H9 (cell line): ENCODE measurements at regions not wholly inside any gene's neighbourhood (a gene's known extent, or its start where the extent isn't known, plus 50 kb on each side); places are given as distances from the start of the nearest gene placed in this dataset.

Experiments used
- DNase-seq: peaks from one replicate; pipeline ENCODE4 v3.0.0-alpha.2; 2017
- H2AFZ ChIP-seq: one replicate; pipeline ENCODE4 v1.6.1; 2013; ENCODE audit warnings: mild to moderate bottlenecking, low read length, control low read depth, moderate library complexity
- H2AK5ac ChIP-seq: 2 replicates; pipeline ENCODE4 v1.6.1; 2013; ENCODE audit warnings: low read length, control low read depth, mixed read lengths; ENCODE audit not compliant: insufficient read length
- H2BK120ac ChIP-seq: one replicate; pipeline ENCODE4 v1.6.1; 2013; ENCODE audit warnings: low read depth, mild to moderate bottlenecking, low read length, control low read depth, inconsistent platforms; ENCODE audit not compliant: poor library complexity, severe bottlenecking
- H2BK12ac ChIP-seq: 2 replicates; pipeline ENCODE4 v1.6.1; 2013; ENCODE audit warnings: low read length, control low read depth, mixed read lengths, low read depth; ENCODE audit not compliant: insufficient read length
- H2BK15ac ChIP-seq: 2 replicates; pipeline ENCODE4 v1.6.1; 2013; ENCODE audit warnings: low read depth, low read length, control low read depth
- H2BK20ac ChIP-seq: one replicate; pipeline ENCODE4 v1.6.1; 2013; ENCODE audit warnings: low read depth, mild to moderate bottlenecking, low read length, control low read depth, inconsistent platforms; ENCODE audit not compliant: poor library complexity, severe bottlenecking
- H2BK5ac ChIP-seq: 2 replicates; pipeline ENCODE4 v1.6.1; 2013; ENCODE audit warnings: low read length, control low read depth, mixed read lengths; ENCODE audit not compliant: insufficient read length
- H3K14ac ChIP-seq: 2 replicates; pipeline ENCODE4 v1.6.1; 2013; ENCODE audit warnings: low read length, control low read depth; ENCODE audit not compliant: insufficient read depth
- H3K18ac ChIP-seq: 2 replicates; pipeline ENCODE4 v1.6.1; 2013; ENCODE audit warnings: low read depth, mild to moderate bottlenecking, mixed read lengths, low read length, control low read depth; ENCODE audit not compliant: insufficient read length
- H3K23ac ChIP-seq: 2 replicates; pipeline ENCODE4 v1.6.1; 2013; ENCODE audit warnings: low read length, control low read depth, mixed read lengths, low read depth; ENCODE audit not compliant: insufficient read length
- H3K23me2 ChIP-seq: 2 replicates; pipeline ENCODE4 v1.6.1; 2013; ENCODE audit warnings: low read depth, mild to moderate bottlenecking, mixed read lengths, low read length, control low read depth; ENCODE audit not compliant: insufficient read length, poor library complexity, severe bottlenecking
- H3K27ac ChIP-seq: 2 replicates; pipeline ENCODE4 v1.5.1; 2013; ENCODE audit warnings: low read length, control low read depth, mixed read lengths, low read depth; ENCODE audit not compliant: insufficient read length
- H3K27me3 ChIP-seq: 2 replicates; pipeline ENCODE4 v1.6.1; 2013; ENCODE audit warnings: low read length, control low read depth, inconsistent platforms; ENCODE audit not compliant: insufficient read depth
- H3K4ac ChIP-seq: 2 replicates; pipeline ENCODE4 v1.6.1; 2013; ENCODE audit warnings: low read depth, mild to moderate bottlenecking, control low read depth, inconsistent platforms, low read length, moderate library complexity
- H3K4me1 ChIP-seq: 2 replicates; pipeline ENCODE4 v1.6.1; 2013; ENCODE audit warnings: low read length, control low read depth, inconsistent platforms; ENCODE audit not compliant: insufficient read depth
- H3K4me2 ChIP-seq: 2 replicates; pipeline ENCODE4 v1.6.1; 2013; ENCODE audit warnings: low read length, control low read depth, mixed read lengths; ENCODE audit not compliant: insufficient read length, insufficient read depth
- H3K56ac ChIP-seq: 2 replicates; pipeline ENCODE4 v1.6.1; 2013; ENCODE audit warnings: low read depth, mild to moderate bottlenecking, mixed read lengths, low read length, control low read depth; ENCODE audit not compliant: insufficient read length
- H3K79me1 ChIP-seq: 2 replicates; pipeline ENCODE4 v1.6.1; 2013; ENCODE audit warnings: low read depth, mild to moderate bottlenecking, moderate library complexity, low read length, control low read depth, inconsistent platforms; ENCODE audit not compliant: insufficient read depth, poor library complexity, severe bottlenecking
- H3K79me2 ChIP-seq: 2 replicates; pipeline ENCODE4 v1.6.1; 2013; ENCODE audit warnings: low read length, control low read depth, inconsistent platforms; ENCODE audit not compliant: insufficient read depth
- H3K9ac ChIP-seq: 2 replicates; pipeline ENCODE4 v1.6.1; 2013; ENCODE audit warnings: low read length, control low read depth, mixed read lengths; ENCODE audit not compliant: insufficient read length; ENCODE audit errors: extremely low read depth
- H3K9me3 ChIP-seq: one replicate; pipeline ENCODE4 v1.6.1; 2013; ENCODE audit warnings: low read depth, low read length, inconsistent platforms; ENCODE audit not compliant: control insufficient read depth
- H3T11ph ChIP-seq: one replicate; pipeline ENCODE4 v1.6.1; 2013; ENCODE audit warnings: mild to moderate bottlenecking, low read length, control low read depth, inconsistent platforms
- H4K20me1 ChIP-seq: one replicate; pipeline ENCODE4 v1.6.1; 2013; ENCODE audit not compliant: control insufficient read depth, insufficient read length, insufficient read depth
- H4K5ac ChIP-seq: 2 replicates; pipeline ENCODE4 v1.6.1; 2013; ENCODE audit warnings: low read depth, mild to moderate bottlenecking, mixed read lengths, low read length, control low read depth; ENCODE audit not compliant: insufficient read length
- H4K8ac ChIP-seq: replicated peaks from 2 replicates; pipeline ENCODE4 v1.6.1; 2013; ENCODE audit warnings: low read length, control low read depth, mixed read lengths, low read depth; ENCODE audit not compliant: insufficient read length
- H4K91ac ChIP-seq: 2 replicates; pipeline ENCODE4 v1.6.1; 2013; ENCODE audit warnings: low read depth, mild to moderate bottlenecking, moderate library complexity, mixed read lengths, low read length, control low read depth; ENCODE audit not compliant: insufficient read length
- H3K27ac Mint-ChIP-seq, 3 experiments: 2 replicates in 2 of 3; 3 replicates in 1 of 3; pipeline ENCODE4 v1.8.0; 2020 to 2021; ENCODE audit warnings: mixed read lengths in 3 of 3, mild to moderate bottlenecking in 1 of 3, moderate library complexity in 1 of 3
- H3K27me3 Mint-ChIP-seq: 2 replicates; pipeline ENCODE4 v1.8.0; 2021; ENCODE audit warnings: low read depth, mild to moderate bottlenecking, moderate library complexity, mixed read lengths
- H3K36me3 Mint-ChIP-seq, 3 experiments: 2 replicates in 2 of 3; 3 replicates in 1 of 3; pipeline ENCODE4 v1.8.0; 2020 to 2021; ENCODE audit warnings: low read depth in 3 of 3, mixed read lengths in 3 of 3; ENCODE audit not compliant: insufficient read depth in 1 of 3
- H3K4me1 Mint-ChIP-seq, 2 experiments: 2 replicates each; pipeline ENCODE4 v1.8.0; 2020; ENCODE audit warnings: mixed read lengths in 2 of 2
- H3K4me3 Mint-ChIP-seq, 2 experiments: 2 replicates in 1 of 2; 3 replicates in 1 of 2; pipeline ENCODE4 v1.8.0; 2020 to 2021; ENCODE audit warnings: mild to moderate bottlenecking in 2 of 2, mixed read lengths in 2 of 2, moderate library complexity in 1 of 2
- H3K9me3 Mint-ChIP-seq, 2 experiments: 2 replicates in 1 of 2; 3 replicates in 1 of 2; pipeline ENCODE4 v1.8.0; 2020; ENCODE audit warnings: mild to moderate bottlenecking in 2 of 2, mixed read lengths in 2 of 2, moderate library complexity in 1 of 2
- WGBS: extraction: QIAGEN DNeasy Blood & Tissue Kit; methylation state at CpG from one replicate; pipeline ENCODE4 v1.1.7; 2013; ENCODE audit warnings: missing lambda C conversion rate, low lambda C conversion rate, mixed read lengths; ENCODE audit not compliant: insufficient read length; ENCODE audit errors: extremely low coverage; 5-methylcytosine and 5-hydroxymethylcytosine counted together
- TF ChIP-seq, protein P1 (sequence below): fragments of 200-600 bp; sonication (generic); conservative IDR thresholded peaks from 3 replicates; pipeline ENCODE4 v1.8.0; 2021; ENCODE audit warnings: antibody characterized with exemption, mild to moderate bottlenecking

DNA sequence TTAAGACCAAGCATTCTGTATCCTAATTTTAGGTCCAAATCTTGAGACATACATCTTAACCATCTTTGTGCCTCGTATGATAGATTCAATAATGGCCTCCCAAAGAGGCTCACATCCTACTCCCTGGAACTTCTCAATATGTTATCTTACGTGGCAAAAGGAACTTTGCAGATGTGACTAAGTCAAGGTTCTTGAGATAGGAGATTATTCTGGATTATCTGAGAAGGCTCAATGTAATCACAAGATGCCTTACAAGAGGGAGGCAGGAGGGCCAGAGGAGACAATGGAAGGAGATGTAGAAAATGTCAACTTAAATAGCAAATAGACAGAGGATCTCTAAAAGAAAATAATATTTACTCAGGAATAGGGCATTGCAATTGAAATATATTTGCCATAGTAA lies 548.9 kb downstream of the MATN1 start:
- WGBS = no CpG with 5 or more reads among the region's 2 CpGs
- Histone ChIP-seq H3K14ac (no peak overlapping the region), H2AFZ (no peak overlapping the region), H4K5ac (no peak overlapping the region), H3K9ac (no peak overlapping the region), H2AK5ac (no peak overlapping the region), H3K23ac (no peak overlapping the region), H4K20me1 (no peaks in the 10 kb centered on the region), H3K79me2 (no peaks in the 10 kb centered on the region), H3K23me2 (no peaks in the 10 kb centered on the region), H3K79me1 (no peaks in the 10 kb centered on the region), H3K27ac (no peak overlapping the region), H4K8ac (no peak overlapping the region), H3K4me1 (no peaks in the 10 kb centered on the region), H3K4me2 (no peak overlapping the region), H4K91ac (no peak overlapping the region), H2BK15ac (no peak overlapping the region), H3K27me3 (no peaks in the 10 kb centered on the region), H2BK5ac (no peak overlapping the region), H2BK20ac (no peak overlapping the region), H2BK120ac (no peak overlapping the region), H3K18ac (no peak overlapping the region), H3K4ac (no peak overlapping the region), H2BK12ac (no peak overlapping the region), H3K56ac (no peak overlapping the region), H3T11ph (no peak overlapping the region), H3K9me3 (no peaks in the 10 kb centered on the region)
- TF ChIP-seq, protein P1, sequence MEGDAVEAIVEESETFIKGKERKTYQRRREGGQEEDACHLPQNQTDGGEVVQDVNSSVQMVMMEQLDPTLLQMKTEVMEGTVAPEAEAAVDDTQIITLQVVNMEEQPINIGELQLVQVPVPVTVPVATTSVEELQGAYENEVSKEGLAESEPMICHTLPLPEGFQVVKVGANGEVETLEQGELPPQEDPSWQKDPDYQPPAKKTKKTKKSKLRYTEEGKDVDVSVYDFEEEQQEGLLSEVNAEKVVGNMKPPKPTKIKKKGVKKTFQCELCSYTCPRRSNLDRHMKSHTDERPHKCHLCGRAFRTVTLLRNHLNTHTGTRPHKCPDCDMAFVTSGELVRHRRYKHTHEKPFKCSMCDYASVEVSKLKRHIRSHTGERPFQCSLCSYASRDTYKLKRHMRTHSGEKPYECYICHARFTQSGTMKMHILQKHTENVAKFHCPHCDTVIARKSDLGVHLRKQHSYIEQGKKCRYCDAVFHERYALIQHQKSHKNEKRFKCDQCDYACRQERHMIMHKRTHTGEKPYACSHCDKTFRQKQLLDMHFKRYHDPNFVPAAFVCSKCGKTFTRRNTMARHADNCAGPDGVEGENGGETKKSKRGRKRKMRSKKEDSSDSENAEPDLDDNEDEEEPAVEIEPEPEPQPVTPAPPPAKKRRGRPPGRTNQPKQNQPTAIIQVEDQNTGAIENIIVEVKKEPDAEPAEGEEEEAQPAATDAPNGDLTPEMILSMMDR = no peak
- H3K9me3 Mint-ChIP-seq = no peaks in the 10 kb centered on the region
- no peak for DNase-seq
- H3K36me3 Mint-ChIP-seq = no peaks in the 10 kb centered on the region
- no peak overlapping the region for H3K27ac Mint-ChIP-seq
- H3K4me3 Mint-ChIP-seq = no peak overlapping the region
- no peaks in the 10 kb centered on the region for H3K27me3 Mint-ChIP-seq
- H3K4me1 Mint-ChIP-seq = peaks cover 3 to 14% of the 10 kb centered on the region in 2 experiments
